K562 (cell line): ENCODE measurements at regions not wholly inside any gene's neighbourhood (a gene's known extent, or its start where the extent isn't known, plus 50 kb on each side); places are given as distances from the start of the nearest gene placed in this dataset.
A peak's percentile ranks its signal among the peaks of the same experiment; 100 is the strongest.

Source experiments
- ELF4 ChIP-seq: fragments of 450-650 bp; formaldehyde crosslinking; IDR thresholded peaks from 2 replicates; pipeline ENCODE4 v1.4.0; 2022; ENCODE audit warnings: missing genetic modification characterization
- FOSL1 ChIP-seq: fragments of 200-800 bp; sonication (Bioruptor generic); conservative IDR thresholded peaks from 2 replicates; pipeline ENCODE4 v1.6.1; 2016; ENCODE audit warnings: missing genetic modification characterization, missing compliant biosample characterization
- HDAC8 ChIP-seq: fragments of 450-650 bp; IDR thresholded peaks from 2 replicates; pipeline ENCODE4 v1.6.1; 2016; ENCODE audit warnings: mild to moderate bottlenecking, missing genetic modification characterization, moderate library complexity, missing compliant biosample characterization
- HIVEP1 ChIP-seq: fragments of 250-450 bp; sonication (Bioruptor Pico); IDR thresholded peaks from 2 replicates; pipeline ENCODE4 v1.4.0; 2020; ENCODE audit warnings: mild to moderate bottlenecking
- NCOA1 ChIP-seq: fragments of 450-650 bp; IDR thresholded peaks from 2 replicates; pipeline ENCODE4 v1.6.1; 2016; ENCODE audit warnings: low read depth
- NFXL1 ChIP-seq: fragments of 450-650 bp; formaldehyde crosslinking; IDR thresholded peaks from 2 replicates; pipeline ENCODE4 v1.4.0; 2021; ENCODE audit warnings: mild to moderate bottlenecking
- PHF8 ChIP-seq: fragments of 200-600 bp; sonication (generic); IDR thresholded peaks from 2 replicates; pipeline ENCODE4 v1.6.1; 2012; ENCODE audit warnings: mixed run types, mild to moderate bottlenecking, inconsistent platforms, low read length, moderate library complexity, borderline replicate concordance
- PHTF2 ChIP-seq: fragments of 250-450 bp; sonication (Bioruptor Pico); IDR thresholded peaks from 2 replicates; pipeline ENCODE4 v1.5.0; 2021; ENCODE audit warnings: mild to moderate bottlenecking
- POLR2H ChIP-seq: IDR thresholded peaks from 2 replicates; pipeline ENCODE4 v1.6.1; 2016; ENCODE audit warnings: missing genetic modification characterization, low read depth, mild to moderate bottlenecking, control low read depth, missing compliant biosample characterization, moderate library complexity
- POLR3G ChIP-seq: IDR thresholded peaks from 2 replicates; pipeline ENCODE4 v1.6.1; 2011; ENCODE audit not compliant: insufficient read length, insufficient replicate concordance; ENCODE audit errors: extremely low read depth
- SREBF1 ChIP-seq: fragments of 150-350 bp; IDR thresholded peaks from 2 replicates; pipeline ENCODE4 v1.6.1; 2014; ENCODE audit warnings: antibody characterized with exemption, low read depth, low read length, borderline replicate concordance
- TBP ChIP-seq: optimal IDR thresholded peaks from 2 replicates; pipeline ENCODE3; 2011; ENCODE audit warnings: low read depth, low read length, improper control_type of control experiment
- ZBTB12 ChIP-seq: fragments of 250-450 bp; sonication (Bioruptor Pico); IDR thresholded peaks from 2 replicates; pipeline ENCODE4 v1.4.0; 2020
- ZNF23 ChIP-seq: fragments of 250-450 bp; sonication (Bioruptor Pico); IDR thresholded peaks from 2 replicates; pipeline ENCODE4 v1.4.0; 2020; ENCODE audit warnings: mild to moderate bottlenecking
- ZNF507 ChIP-seq: conservative IDR thresholded peaks from 2 replicates; pipeline ENCODE4 v1.6.1; 2017; ENCODE audit warnings: missing genetic modification characterization, missing compliant biosample characterization
- ZNF551 ChIP-seq: fragments of 250-450 bp; sonication (Bioruptor Pico); IDR thresholded peaks from 2 replicates; pipeline ENCODE4 v1.5.0; 2021; ENCODE audit warnings: mild to moderate bottlenecking, moderate library complexity
- ZNF644 ChIP-seq: fragments of 200-800 bp; sonication (Bioruptor generic); IDR thresholded peaks from 2 replicates; pipeline ENCODE4 v1.6.1; 2016; ENCODE audit warnings: low read depth, missing genetic modification characterization, missing compliant biosample characterization
- ZNF717 ChIP-seq: fragments of 250-450 bp; sonication (Bioruptor Pico); IDR thresholded peaks from 2 replicates; pipeline ENCODE4 v1.5.0; 2021
- ZNF79 ChIP-seq: fragments of 250-450 bp; sonication (Bioruptor Pico); IDR thresholded peaks from 2 replicates; pipeline ENCODE4 v1.4.0; 2020; ENCODE audit warnings: low read depth, mild to moderate bottlenecking, moderate library complexity
- ZSCAN32 ChIP-seq: fragments of 450-650 bp; formaldehyde crosslinking; IDR thresholded peaks from 2 replicates; pipeline ENCODE4 v1.4.0; 2020; ENCODE audit warnings: mild to moderate bottlenecking, moderate library complexity
- TF ChIP-seq, protein P1 (sequence below): fragments of 250-450 bp; sonication (Bioruptor Pico); IDR thresholded peaks from 2 replicates; pipeline ENCODE4 v1.5.0; 2021
- TF ChIP-seq, protein P2 (sequence below): fragments of 250-450 bp; sonication (Bioruptor Pico); IDR thresholded peaks from 2 replicates; pipeline ENCODE4 v1.4.0; 2020; ENCODE audit warnings: mild to moderate bottlenecking, moderate library complexity
- TF ChIP-seq, protein P3 (sequence below): fragments of 450-650 bp; conservative IDR thresholded peaks from 2 replicates; pipeline ENCODE4 v1.6.1; 2016; ENCODE audit warnings: missing genetic modification characterization, low read depth, mild to moderate bottlenecking, missing compliant biosample characterization, moderate library complexity

GRCh38 chr15:56783857-56784661, 50.8 kb upstream of the ZNF280D start (continued):
- TF ChIP-seq PHF8 = no peak
- peak; percentile 66 for TF ChIP-seq POLR2H
- peak; percentile 83 for TF ChIP-seq ZNF551 (CRISPR knock-in tag)
- TF ChIP-seq ZNF23 (CRISPR knock-in tag) = peak; percentile 83; the same call in 1 of the 2 replicates
- TF ChIP-seq NCOA1 = no peak
- peak; percentile 75 for TF ChIP-seq ZNF507
- peak; percentile 71 for TF ChIP-seq FOSL1 (tag)
- TF ChIP-seq ZSCAN32 (CRISPR knock-in tag) = peak; percentile 93
- peak; percentile 93; the same call in 1 of the 2 replicates for TF ChIP-seq ZNF717 (CRISPR knock-in tag)
- TF ChIP-seq SREBF1 = no peak
- TF ChIP-seq, protein P1, sequence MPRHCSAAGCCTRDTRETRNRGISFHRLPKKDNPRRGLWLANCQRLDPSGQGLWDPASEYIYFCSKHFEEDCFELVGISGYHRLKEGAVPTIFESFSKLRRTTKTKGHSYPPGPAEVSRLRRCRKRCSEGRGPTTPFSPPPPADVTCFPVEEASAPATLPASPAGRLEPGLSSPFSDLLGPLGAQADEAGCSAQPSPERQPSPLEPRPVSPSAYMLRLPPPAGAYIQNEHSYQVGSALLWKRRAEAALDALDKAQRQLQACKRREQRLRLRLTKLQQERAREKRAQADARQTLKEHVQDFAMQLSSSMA (CRISPR knock-in tag) = peak; percentile 63; the same call in 1 of the 2 replicates
- TF ChIP-seq POLR3G = no peak
- TF ChIP-seq ZNF644 (tag) = peak; percentile 96
- TF ChIP-seq, protein P2, sequence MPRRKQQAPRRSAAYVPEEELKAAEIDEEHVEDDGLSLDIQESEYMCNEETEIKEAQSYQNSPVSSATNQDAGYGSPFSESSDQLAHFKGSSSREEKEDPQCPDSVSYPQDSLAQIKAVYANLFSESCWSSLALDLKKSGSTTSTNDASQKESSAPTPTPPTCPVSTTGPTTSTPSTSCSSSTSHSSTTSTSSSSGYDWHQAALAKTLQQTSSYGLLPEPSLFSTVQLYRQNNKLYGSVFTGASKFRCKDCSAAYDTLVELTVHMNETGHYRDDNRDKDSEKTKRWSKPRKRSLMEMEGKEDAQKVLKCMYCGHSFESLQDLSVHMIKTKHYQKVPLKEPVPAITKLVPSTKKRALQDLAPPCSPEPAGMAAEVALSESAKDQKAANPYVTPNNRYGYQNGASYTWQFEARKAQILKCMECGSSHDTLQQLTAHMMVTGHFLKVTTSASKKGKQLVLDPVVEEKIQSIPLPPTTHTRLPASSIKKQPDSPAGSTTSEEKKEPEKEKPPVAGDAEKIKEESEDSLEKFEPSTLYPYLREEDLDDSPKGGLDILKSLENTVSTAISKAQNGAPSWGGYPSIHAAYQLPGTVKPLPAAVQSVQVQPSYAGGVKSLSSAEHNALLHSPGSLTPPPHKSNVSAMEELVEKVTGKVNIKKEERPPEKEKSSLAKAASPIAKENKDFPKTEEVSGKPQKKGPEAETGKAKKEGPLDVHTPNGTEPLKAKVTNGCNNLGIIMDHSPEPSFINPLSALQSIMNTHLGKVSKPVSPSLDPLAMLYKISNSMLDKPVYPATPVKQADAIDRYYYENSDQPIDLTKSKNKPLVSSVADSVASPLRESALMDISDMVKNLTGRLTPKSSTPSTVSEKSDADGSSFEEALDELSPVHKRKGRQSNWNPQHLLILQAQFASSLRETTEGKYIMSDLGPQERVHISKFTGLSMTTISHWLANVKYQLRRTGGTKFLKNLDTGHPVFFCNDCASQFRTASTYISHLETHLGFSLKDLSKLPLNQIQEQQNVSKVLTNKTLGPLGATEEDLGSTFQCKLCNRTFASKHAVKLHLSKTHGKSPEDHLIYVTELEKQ (CRISPR knock-in tag) = peak; percentile 97
- peak; percentile 99 for TF ChIP-seq HDAC8 (tag)
- TF ChIP-seq, protein P3, sequence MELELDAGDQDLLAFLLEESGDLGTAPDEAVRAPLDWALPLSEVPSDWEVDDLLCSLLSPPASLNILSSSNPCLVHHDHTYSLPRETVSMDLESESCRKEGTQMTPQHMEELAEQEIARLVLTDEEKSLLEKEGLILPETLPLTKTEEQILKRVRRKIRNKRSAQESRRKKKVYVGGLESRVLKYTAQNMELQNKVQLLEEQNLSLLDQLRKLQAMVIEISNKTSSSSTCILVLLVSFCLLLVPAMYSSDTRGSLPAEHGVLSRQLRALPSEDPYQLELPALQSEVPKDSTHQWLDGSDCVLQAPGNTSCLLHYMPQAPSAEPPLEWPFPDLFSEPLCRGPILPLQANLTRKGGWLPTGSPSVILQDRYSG (tag) = peak; percentile 97
- TF ChIP-seq ZBTB12 = peak; percentile 87
- peak; percentile 98 for TF ChIP-seq NFXL1 (CRISPR knock-in tag)
- peak; percentile 71 for TF ChIP-seq TBP
- peak; percentile 95 for TF ChIP-seq HIVEP1 (CRISPR knock-in tag)
- peak; percentile 97 for TF ChIP-seq ELF4 (CRISPR knock-in tag)
- peak; percentile 94 for TF ChIP-seq ZNF79 (CRISPR knock-in tag)
- no peak for TF ChIP-seq PHTF2
